ENCODE measurements at regions not wholly inside any gene's neighbourhood (a gene's known extent, or its start where the extent isn't known, plus 50 kb on each side); places are given as distances from the start of the nearest gene placed in this dataset.

DNA sequence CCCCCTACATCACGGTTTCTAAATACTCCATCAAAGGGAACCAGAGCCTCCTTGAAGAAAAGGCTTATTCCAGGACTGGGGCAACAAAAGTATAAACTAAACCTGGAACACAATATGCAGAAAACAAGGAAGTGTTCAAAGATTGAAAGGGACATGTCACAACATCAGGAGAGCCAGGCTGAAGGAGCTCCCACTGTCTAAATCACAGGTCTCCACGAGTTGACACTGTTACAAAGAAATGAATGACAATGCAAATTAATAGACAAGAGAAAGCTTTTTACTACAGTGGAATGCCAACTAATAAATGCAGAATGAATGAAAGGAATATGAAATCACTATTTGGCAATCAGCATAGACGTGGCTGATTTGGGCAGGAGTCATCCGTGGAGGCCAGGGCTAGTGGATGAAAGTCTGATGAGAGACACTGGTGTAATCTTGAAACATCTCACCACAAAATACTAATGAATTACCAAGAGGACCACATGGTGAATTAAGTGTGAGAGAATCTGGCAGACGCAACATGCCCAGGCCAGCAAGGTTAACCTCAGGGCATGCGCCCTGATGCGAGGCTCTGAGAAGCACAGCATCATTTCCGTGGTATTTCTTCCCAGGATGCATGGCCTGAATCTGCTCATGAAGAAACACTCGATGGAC is 123.8 kb upstream of the TJP1 start:
- TF ChIP-seq, protein P1, sequence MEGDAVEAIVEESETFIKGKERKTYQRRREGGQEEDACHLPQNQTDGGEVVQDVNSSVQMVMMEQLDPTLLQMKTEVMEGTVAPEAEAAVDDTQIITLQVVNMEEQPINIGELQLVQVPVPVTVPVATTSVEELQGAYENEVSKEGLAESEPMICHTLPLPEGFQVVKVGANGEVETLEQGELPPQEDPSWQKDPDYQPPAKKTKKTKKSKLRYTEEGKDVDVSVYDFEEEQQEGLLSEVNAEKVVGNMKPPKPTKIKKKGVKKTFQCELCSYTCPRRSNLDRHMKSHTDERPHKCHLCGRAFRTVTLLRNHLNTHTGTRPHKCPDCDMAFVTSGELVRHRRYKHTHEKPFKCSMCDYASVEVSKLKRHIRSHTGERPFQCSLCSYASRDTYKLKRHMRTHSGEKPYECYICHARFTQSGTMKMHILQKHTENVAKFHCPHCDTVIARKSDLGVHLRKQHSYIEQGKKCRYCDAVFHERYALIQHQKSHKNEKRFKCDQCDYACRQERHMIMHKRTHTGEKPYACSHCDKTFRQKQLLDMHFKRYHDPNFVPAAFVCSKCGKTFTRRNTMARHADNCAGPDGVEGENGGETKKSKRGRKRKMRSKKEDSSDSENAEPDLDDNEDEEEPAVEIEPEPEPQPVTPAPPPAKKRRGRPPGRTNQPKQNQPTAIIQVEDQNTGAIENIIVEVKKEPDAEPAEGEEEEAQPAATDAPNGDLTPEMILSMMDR (IDR thresholded peaks at IDR 0.05), result no peak
- no peak for TF ChIP-seq POLR2A (IDR thresholded peaks at IDR 0.05)
